H1 (cell line): ENCODE measurements at regions not wholly inside any gene's neighbourhood (a gene's known extent, or its start where the extent isn't known, plus 50 kb on each side); places are given as distances from the start of the nearest gene placed in this dataset.

Source experiments
- ATF2 ChIP-seq: IDR thresholded peaks from 2 replicates; pipeline ENCODE4 v1.6.1; 2012; ENCODE audit warnings: low read length, inconsistent platforms
- CBX8 ChIP-seq: fragments of 300-800, 300-1000 bp; sonication (generic); IDR thresholded peaks from 2 replicates; pipeline ENCODE4 v1.7.1; 2016; ENCODE audit warnings: low read depth, low read length, borderline replicate concordance
- CHD1 ChIP-seq: IDR thresholded peaks from 2 replicates; pipeline ENCODE4 v1.6.1; 2012; ENCODE audit warnings: low read depth, low read length, improper control_type of control experiment
- HDAC6 ChIP-seq: IDR thresholded peaks from one replicate; pipeline ENCODE4 v1.7.1; 2012; ENCODE audit warnings: low read depth, mild to moderate bottlenecking, inconsistent platforms, low read length, moderate library complexity
- NRF1 ChIP-seq: IDR thresholded peaks from 2 replicates; pipeline ENCODE4 v1.6.1; 2011; ENCODE audit warnings: mild to moderate bottlenecking, low read depth, low read length, improper control_type of control experiment
- TAF7 ChIP-seq: optimal IDR thresholded peaks from 2 replicates; pipeline ENCODE3; 2011; ENCODE audit warnings: low read depth, mild to moderate bottlenecking, inconsistent platforms, low read length, moderate library complexity, borderline replicate concordance
- TCF12 ChIP-seq: IDR thresholded peaks from 2 replicates; pipeline ENCODE4 v1.6.1; 2011; ENCODE audit warnings: low read depth, mild to moderate bottlenecking, low read length
- YY1 ChIP-seq: IDR thresholded peaks from 2 replicates; pipeline ENCODE4 v1.6.1; 2011; ENCODE audit warnings: low read depth, mild to moderate bottlenecking, low read length

- no peak for TF ChIP-seq ATF2
- TF ChIP-seq HDAC6 = no peak
- no peak for TF ChIP-seq CHD1
- TF ChIP-seq NRF1 = no peak
- TF ChIP-seq TCF12 = no peak
- no peak for TF ChIP-seq TAF7
- no peak for TF ChIP-seq YY1
- no peak for TF ChIP-seq CBX8
- TF ChIP-seq, all 59 proteins: peak for 0
Observed at GRCh38 chr13:34167347-34167746, 349.4 kb downstream of the RFC3 start (continued).
